Fibroblast of skin of scalp (primary cell): ENCODE measurements at regions not wholly inside any gene's neighbourhood (a gene's known extent, or its start where the extent isn't known, plus 50 kb on each side); places are given as distances from the start of the nearest gene placed in this dataset.
"Not testable (repeated sequence)": the region's sequence is repeated elsewhere in the genome, so short reads cannot be mapped to it uniquely, and the experiment has no call there.

ENCODE experiments used
- DNase-seq: peaks from one replicate; pipeline ENCODE4 v3.0.0-alpha.2; 2013

DNA sequence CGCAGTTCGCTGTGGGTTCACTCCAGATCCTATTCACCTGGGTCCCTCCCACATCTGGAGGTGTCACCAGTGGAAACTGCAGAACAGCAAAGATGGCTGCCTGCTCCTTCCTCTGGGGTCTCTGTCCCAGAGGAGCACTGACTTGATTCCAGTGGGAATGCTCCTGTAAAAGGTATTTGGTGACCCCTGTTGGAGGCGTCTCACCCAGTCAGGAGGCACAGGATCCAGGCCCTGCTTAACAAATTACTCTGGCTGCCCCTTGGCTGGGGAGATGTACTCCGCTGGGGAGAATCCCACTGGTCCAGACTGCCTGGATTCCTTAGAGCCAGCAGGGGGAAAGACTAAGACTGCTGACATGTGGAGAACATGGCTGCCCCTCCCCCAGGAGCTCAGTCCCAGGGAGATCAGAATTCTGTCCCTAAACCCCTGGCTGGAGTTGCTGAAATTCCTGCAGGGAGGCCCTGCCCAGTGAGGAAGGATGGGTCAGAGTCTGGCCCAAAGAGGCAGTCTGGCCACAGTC, 483.0 kb downstream of the CBLN4 start:
- DNase-seq = no peak

DNA sequence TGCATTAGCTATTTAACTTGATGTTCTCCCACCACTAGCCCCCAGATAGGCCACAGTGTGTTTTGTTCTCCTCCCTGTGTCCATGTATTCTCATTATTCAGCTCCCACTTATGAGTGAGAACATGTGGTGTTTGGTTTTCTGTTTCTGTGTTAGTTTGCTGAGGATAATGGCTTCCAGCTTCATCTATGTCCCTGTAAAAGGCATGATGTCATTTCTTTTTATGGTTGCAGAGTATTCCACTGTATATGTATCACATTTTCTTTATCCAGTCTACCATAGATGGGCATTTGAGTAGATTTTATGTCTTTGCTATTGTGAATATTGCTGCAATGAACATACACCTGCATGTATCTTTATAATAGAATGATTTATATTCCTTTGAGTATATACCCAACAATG, 487.7 kb downstream of the CBLN4 start:
- DNase-seq = not testable (repeated sequence)

DNA sequence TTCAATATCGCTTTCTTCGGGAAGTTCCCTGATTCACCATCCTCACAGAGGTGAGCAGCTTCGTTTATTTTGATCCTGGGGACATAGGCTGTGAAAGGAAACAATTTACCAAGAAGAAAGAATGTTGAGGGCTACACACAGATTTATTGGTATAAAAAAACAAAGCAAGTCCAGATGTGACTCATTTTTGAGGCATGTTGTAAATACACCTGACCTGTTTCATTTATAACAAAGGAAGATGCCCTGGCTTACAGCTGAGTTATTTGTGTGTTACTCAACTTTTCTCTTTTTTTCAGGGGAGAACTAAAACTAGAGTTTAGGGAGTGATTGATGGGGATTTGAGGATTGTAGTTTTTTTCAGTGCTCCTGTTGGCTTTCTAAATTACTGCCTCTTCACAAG, 489.5 kb downstream of the CBLN4 start:
- no peak for DNase-seq

DNA sequence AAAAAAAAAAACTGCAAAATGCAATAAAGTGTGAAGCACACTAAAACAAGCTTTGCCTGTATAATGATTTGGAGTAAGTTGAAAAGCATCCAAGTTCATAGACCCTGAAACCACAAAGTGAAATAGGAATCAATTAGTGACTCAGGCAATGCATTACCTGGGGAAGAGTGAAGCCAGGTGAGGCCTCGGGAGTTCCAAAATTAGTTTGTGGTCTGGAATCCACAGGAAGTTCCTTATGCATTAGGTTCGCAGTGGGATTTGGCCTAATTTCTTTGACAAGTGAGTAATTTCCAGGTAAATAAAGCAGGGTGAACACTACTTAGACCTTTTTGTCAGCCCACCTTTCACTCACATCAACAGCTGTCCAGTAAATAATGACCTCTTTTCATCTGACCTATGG, 490.8 kb downstream of the CBLN4 start:
- no peak for DNase-seq

DNA sequence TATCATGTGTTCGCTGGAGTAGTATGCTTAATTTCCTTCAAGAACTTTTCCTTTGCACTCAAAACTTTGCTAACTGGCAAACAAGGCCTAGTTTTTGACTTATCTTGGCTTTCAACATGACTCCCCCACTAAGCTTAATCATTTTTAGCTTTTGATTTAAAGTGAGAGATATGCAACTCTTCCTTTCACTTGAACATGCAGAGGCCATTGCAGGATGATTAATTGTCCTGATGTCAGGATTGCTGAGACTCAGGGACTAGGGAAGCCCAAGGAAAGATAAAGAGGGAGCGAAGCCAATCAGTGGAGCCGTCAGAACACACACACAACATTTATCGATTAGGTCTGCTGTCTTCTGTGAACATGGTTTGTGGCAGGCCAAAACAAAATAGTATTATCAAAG, 491.4 kb downstream of the CBLN4 start:
- no peak for DNase-seq

DNA sequence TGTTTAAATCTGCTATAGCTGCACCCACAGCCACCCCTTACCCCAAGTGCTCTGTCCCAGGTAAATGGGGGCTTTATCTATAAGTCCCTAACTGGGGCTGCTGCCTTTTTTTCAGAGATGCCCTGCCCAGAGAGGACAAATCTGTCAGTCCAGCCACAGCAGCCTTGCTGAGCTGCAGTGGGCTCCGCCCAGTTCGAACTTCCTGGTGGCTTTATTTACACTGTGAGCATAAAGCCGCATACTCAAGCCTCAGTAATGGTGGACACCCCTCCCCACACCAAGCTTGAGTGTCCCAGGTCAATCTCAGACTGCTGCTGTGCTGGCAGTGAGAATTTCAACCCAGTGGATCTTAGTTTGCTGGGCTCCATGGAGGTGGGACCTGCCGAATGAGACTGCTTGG, 505.2 kb downstream of the CBLN4 start:
- DNase-seq = no peak

DNA sequence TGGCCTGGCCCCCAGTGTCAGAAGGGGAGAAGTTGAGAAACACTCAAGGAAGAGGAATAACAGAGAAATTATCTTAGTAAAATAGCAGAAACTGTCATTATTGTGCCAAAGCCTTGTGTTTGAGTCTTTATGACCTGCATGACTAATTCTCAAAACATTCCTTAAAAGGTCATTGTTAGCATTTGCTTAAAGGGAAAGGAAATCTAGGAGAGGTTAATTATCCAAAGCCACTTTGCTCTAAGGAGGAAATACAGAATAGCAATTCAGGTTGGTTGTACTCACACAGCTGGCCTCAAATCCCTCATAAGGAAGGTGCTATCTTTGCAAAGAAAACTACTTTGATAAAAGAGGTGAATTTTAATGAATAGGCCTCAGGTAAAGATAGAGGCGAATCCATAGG, 516.7 kb downstream of the CBLN4 start:
- DNase-seq = no peak

DNA sequence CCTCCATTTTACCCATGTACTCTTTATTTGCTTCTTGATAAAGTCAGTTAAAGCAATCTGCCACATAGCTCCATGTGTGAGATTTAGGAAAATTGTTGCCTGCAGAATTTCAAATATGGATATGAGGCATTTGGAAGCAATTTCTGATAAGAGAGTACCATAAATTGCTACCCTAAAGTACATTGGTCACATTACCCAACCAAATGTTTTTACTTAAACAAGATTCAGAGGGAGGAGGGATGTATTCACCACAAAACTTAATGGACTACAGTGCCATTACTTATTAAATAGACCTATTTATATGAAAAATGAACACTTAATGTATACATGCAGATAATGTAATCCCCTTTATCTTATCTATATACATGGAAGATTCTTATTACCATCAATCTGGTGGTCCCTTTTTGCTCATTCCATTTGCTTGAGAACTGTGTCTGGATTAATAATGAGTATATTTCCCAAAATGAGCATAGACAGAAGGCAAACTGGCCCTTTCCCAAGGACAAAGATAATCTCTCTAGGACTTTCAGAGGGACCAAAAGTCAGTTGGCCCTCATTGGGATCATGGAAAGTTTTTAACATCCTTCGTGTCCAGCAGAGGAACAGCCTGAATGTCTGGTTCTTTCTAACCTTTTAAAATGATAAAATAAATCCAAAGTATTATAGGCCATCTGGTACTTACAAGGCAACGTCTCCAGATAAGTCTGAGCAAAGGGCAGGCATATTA, 526.4 kb downstream of the CBLN4 start:
- no peak for DNase-seq

DNA sequence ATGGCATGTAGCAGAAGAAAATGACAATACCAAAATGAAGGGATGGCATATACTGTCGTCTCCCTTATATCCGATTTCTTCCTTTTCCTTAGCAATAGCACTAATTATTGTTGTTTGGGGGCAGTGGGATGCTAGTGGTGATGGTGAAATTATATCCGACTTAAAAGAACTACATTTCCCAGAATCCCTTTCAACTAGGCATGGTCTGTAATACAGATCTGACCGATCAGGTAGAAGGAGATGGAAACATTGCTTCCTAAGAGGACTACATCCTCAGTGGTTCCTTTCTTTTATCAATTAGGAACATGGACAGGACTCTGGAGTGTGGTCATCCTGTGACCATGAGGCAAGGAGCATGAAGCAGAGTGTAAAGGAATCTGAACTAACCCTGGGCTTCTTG, 532.6 kb downstream of the CBLN4 start:
- no peak for DNase-seq

DNA sequence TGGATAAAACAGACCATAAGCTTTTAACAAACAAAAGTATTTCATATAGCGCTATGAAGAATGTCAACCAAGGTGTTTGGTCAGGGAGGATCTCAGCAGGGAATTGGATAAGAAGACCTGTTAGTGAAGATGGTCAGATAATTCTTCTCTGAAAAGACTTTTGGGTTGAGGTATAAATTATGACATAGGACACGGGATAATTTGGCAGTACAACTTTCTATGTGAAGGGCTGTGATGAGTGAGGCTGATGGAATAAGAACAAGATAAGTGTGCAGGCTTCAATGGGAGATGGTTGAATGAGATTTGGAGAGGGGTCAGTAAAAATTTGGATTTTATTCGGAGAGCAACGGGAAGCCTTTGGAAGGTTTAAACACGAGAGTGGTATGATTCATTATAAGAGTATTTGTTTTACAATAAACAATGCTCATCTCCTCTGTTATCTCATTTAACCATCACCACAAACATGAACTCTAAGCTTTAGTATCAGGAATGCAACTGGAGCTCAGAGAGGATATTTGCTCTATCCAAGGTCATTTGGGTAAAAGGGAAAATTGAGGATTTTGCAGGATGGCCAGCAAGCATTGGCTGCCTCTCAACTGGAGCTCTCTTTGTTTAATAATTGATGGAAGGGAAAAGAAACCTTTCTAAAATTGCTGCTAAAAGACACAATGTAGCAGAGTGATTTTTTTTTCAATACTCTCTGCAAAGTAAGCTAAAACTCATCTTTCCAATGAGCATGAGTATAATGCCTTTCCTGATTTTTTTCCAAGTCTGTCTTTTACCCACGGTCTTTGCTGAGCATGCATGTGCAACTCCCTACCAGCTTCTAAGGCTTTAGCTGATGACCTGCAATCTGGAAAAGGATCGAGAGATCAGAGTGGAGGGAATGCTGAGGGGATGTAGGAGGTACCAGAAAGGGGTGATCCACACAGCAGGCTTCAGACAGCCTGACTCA, 534.0 kb downstream of the CBLN4 start:
- DNase-seq = no peak

DNA sequence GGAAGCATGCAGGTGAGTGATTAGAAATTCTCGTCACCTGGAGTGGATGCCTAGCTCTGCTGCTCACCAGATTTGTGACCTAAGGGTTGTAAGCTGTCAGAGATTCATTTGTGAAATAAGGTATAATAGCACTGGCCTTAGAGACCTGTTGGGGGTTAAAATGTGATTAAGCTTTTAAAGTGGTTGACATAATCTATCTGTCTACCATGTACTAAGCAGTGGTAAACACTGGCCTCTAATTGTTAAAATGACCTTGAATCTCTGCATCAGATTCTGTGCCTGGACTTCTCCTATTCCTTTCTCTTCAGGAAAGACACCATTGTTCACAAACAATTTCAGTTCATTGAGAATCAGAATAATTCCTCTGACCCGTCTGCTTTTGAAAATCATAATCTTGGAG, 536.2 kb downstream of the CBLN4 start:
- no peak for DNase-seq

DNA sequence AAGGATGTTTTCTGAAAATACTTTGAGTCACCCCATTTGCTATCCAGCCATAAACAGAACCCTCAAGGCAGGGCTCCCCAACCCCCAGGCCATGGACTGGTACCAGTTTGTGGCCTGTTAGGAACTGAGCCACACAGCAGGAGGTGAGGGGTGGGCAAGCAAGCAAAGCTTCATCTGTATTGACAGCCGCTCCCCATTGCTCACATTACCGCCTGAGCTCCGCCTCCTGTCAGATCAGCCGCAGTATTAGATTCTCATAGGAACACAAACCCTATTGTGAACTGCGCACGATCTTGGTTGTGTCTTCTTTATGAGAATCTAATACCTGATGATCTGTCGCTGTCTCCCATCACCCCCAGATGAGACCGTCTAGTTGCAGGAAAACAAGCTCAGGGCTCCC, 543.8 kb downstream of the CBLN4 start:
- DNase-seq = no peak

DNA sequence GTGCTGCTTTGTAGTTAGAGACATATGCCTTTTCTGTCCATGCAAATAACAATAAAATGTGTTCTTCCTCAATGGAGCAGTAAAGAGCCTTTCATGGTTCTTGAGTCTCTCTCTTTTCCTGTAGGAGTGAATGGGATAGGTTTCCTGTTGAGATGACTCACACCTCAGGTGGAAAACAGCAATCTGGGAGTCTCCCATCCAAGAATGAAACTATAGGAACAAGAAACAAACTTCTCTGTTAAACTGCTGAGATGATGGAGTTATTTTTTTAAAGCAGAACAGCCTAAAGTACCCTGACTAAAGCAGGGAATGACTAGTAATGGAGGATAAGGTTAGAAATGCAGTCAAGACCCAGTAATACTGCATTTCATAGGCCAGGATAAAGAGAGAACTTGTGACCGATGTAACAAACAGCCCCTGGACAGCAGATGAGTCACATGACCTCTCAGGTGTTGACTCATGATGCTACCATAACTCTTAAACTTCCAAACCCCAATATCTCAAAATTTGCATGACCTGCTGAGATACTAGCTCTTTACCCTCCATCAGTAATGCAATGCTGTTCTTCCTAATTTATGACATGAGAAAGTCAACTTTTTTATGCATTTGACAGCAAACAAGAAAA, 548.9 kb downstream of the CBLN4 start:
- DNase-seq = no peak

DNA sequence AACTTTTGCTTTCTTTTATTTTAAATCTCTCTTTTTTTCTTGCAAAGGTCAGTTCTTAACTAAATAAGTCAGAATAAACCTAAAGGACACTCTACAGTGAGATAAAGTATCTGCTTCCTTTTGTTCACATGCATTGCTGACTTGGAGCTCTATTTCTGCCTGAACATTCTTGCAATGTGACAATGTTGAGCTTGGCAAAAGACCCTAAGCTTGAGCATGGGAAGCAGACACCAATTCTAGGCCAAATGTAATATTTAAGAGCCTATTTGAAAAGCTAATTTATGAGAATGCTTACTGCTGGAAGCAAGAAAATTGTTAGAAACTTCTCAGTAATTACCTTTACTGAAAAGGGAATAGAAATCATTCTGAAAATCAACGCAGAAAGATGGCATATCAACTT, 556.2 kb downstream of the CBLN4 start:
- DNase-seq = no peak

DNA sequence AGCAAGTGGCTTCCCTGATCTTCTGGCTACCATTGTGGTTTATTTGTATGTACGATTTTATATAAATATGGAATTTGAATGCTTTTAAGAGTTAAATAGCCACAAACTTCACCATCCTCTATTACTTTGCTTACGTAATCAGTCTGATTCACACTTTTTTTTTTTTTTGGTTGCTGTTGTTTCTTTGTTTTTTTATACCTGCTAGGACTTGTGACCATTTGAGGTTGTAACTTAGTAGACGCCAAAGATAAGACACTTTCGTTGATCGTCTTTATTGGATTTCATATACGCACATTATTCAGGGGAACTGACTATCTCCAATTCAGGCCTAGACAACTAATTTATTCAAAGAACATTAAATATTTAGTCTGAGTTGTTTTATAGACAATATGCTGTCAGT, 559.0 kb downstream of the CBLN4 start:
- DNase-seq = no peak

DNA sequence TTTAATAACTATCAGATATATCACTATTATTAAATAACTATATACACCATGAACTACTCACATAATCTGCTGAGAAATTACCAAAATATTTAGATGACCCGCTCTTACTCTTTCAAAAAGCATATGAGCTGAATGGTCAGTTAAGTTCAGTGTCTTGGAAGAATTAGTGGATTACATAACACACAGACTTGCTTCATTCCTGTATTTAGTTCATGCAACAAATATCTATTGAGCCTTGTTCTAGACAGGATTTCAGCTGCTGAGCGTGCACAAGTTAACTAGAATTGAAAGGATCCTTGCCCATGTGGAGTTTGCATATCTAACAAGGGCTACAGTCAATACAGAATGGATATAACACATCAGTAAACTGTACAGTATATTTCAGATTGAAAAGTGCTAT, 566.2 kb downstream of the CBLN4 start:
- no peak for DNase-seq

DNA sequence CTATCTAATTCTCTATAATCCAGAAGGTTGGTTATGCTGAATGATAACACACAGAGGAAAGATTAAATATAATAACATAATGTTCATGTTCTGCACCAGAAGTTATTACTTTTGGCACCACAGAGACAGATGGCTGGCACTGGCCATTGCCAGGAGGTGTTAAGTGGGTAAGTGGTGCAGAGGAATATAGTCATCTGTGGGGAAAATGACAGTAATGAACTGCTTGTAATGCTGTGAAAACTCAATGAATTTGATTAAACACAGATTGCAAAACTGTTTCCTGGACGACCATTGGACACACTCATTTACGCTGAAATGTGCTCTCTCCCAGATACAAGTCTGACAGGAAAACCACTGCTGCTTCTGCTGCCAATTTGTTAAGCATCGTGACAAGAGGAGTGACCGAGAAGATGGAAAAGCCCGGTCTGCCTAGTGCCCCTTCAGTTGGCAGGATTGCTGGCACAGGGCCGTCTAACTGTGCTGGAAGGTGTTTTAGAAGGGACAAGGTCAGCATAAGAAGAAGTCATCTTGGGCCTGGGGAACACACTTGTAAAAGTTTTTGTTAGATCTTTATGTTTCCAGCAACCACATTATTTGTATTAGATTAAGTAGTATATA, 567.4 kb downstream of the CBLN4 start:
- DNase-seq = no peak

DNA sequence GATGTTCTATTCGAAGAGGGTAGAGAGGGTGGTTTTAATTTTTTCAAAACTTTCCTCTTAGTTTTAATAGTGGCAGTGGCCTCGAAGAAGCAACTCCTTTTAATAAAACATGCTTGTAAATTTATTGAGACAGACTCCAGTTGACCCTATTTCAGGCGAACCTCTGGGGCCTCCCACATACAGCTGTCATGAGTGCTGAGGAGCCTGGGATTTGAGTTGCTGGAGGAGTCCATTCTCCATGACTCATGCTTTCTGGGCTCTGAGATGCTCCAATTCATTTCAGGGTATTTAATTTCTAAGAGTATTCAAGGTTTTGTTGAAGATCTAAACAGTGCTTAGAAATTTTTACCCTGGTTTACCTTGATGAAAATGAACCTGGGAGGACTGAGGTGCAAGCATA, 580.4 kb downstream of the CBLN4 start:
- DNase-seq = no peak

DNA sequence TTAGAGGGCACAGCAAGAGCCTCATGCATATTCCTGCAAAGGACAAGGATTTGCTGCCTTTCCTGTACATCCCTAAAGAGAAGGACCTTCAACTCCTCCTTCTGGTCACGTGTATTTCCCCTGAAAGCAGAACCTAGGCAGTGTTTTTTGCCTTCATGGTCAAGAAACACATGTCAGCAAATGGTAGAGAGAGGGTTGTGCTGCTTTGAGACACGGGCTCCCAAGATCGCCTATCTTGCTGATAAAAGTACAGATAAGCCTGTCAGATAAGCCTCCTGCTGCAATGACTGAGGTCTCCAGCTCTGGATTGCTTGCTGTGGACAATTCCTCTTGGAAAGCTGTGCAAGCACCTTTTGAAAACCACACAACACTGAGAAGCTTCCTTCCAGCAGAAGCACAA, 580.8 kb downstream of the CBLN4 start:
- DNase-seq = no peak

DNA sequence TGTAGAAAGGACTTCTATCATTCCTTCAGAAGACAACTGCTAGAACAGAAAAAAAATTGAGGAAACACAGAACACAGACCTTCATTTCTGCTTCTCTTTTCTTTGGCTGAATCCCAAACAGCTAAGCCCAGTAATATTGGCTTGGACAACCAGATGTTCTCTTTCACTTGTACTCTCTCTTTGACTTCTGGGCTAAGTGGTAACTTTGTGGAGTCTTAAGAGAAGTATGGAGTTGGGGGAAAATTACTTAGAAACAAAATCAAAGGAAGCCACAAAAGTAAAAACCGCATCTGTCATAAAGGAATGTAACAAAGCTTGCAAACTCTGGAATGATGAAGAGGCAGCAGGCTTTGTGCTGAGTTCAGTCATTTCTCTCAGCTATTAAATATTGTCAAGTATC, 587.5 kb downstream of the CBLN4 start:
- DNase-seq = peak; percentile 2

DNA sequence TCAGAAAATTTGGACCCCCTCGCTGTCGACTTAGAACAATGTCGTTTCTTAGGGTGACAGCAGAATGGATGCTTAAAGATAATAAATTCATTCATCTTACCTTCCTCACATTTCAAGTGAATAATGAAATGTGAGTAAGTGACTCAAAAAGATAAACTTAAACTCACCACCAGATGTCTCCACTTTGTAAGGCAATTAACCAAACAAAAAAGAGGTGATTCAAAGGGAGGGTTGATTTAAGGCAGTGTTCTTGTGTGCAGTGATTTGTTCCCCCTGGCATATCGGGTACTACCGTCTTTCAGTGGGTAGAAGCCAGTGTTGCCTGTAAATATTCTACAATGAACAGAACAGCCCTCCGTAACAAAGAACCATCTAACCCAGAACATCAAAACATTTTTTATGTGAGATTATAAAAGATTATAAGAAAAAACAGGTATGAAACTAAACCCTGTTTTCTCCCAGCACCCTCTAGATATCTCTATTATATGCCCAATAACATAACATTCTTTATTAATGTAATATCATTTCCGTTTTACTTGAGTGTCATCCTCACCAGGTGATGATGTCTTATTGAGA, 589.7 kb downstream of the CBLN4 start:
- peak; percentile 11 for DNase-seq

DNA sequence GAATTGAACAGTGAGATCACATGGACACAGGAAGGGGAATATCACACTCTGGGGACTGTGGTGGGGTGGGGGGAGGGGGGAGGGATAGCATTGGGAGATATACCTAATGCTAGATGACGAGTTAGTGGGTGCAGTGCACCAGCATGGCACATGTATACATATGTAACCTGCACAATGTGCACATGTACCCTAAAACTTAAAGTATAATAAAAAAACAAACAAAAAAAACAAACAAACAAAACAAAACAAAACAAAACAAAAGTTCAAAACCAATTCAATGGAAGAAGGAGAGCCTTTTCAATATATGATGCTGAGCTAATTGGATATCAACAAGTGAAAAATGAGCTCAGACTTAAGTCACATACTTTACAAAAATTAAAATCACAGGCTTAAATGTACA, 592.8 kb downstream of the CBLN4 start:
- not testable (repeated sequence) for DNase-seq

DNA sequence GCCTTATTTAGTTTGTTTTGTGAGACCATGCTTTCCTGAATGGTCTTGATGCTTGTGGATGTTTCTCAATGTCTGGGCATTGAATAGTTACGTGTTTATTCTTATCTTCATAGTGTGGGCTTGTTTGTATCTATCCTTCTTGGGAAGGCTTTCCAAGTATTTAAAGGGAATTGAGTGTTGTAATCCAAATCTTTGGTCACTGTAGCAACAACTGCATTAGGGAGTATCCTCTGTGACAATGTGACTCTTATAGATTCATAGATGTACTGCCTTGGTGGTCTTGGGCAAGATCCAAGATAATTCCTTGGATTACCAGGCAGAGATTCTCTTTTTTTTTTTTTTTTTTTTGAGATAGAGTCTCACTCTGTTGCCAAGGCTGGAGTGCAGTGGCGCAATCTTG, 598.4 kb downstream of the CBLN4 start:
- DNase-seq = no peak
